ENCODE measurements at regions not wholly inside any gene's neighbourhood (a gene's known extent, or its start where the extent isn't known, plus 50 kb on each side); places are given as distances from the start of the nearest gene placed in this dataset.

GRCh38 chr12:25730489-25731349 lies 177.6 kb upstream of the LMNTD1 start:
- TF ChIP-seq CTCF (IDR thresholded peaks at IDR 0.05; ENCODE audit: low read length) (no peak), EZH2 (optimal IDR thresholded peaks at IDR 0.05; ENCODE audit: low read depth, low read length) (no peak)

Measured in MM.1S (cell line).